ENCODE measurements at regions not wholly inside any gene's neighbourhood (a gene's known extent, or its start where the extent isn't known, plus 50 kb on each side); places are given as distances from the start of the nearest gene placed in this dataset.
"Not testable (repeated sequence)": the region's sequence is repeated elsewhere in the genome, so short reads cannot be mapped to it uniquely, and the experiment has no call there.

- DNase-seq (ENCODE audit: low spot score), result no peak
Observed at GRCh38 chr15:87578776-87579175, 677.8 kb downstream of the NTRK3 start.

- DNase-seq (ENCODE audit: low spot score), result no peak
Observed at GRCh38 chr15:87577336-87577735, 679.2 kb downstream of the NTRK3 start.

GRCh38 chr15:87576486-87577176 is 679.9 kb downstream of the NTRK3 start:
- DNase-seq (ENCODE audit: low spot score), result no peak

- DNase-seq (ENCODE audit: low spot score), result no peak
Observed at GRCh38 chr15:87575896-87576473, 680.6 kb downstream of the NTRK3 start.

- no peak for DNase-seq (ENCODE audit: low spot score)
Observed at GRCh38 chr15:87573534-87573933, 683.0 kb downstream of the NTRK3 start.

GRCh38 chr15:87573039-87573438 is 683.5 kb downstream of the NTRK3 start:
- DNase-seq (ENCODE audit: low spot score), result no peak

- DNase-seq (ENCODE audit: low spot score), result no peak
Observed at GRCh38 chr15:87572381-87572910, 684.1 kb downstream of the NTRK3 start.

GRCh38 chr15:87570206-87570605 is 686.3 kb downstream of the NTRK3 start:
- DNase-seq (ENCODE audit: low spot score), result no peak

GRCh38 chr15:87569581-87569980 is 687.0 kb downstream of the NTRK3 start:
- DNase-seq (ENCODE audit: low spot score), result no peak

- DNase-seq (ENCODE audit: low spot score), result no peak
Observed at GRCh38 chr15:87567406-87568030, 689.0 kb downstream of the NTRK3 start.

GRCh38 chr15:87566236-87566635 is 690.3 kb downstream of the NTRK3 start:
- DNase-seq (ENCODE audit: low spot score), result no peak

- DNase-seq (ENCODE audit: low spot score), result no peak
Observed at GRCh38 chr15:87564681-87565080, 691.9 kb downstream of the NTRK3 start.

- no peak for DNase-seq (ENCODE audit: low spot score)
Observed at GRCh38 chr15:87563869-87564268, 692.7 kb downstream of the NTRK3 start.

- DNase-seq (ENCODE audit: low spot score), result no peak
Observed at GRCh38 chr15:87562203-87562602, 694.3 kb downstream of the NTRK3 start.

GRCh38 chr15:87561641-87562040 is 694.9 kb downstream of the NTRK3 start:
- DNase-seq (ENCODE audit: low spot score), result no peak

GRCh38 chr15:87557881-87558280 is 698.7 kb downstream of the NTRK3 start:
- DNase-seq (ENCODE audit: low spot score), result no peak

GRCh38 chr15:87556886-87557285 is 699.7 kb downstream of the NTRK3 start:
- DNase-seq (ENCODE audit: low spot score), result no peak

GRCh38 chr15:87549860-87550259 is 706.7 kb downstream of the NTRK3 start:
- DNase-seq (ENCODE audit: low spot score), result no peak

GRCh38 chr15:87549296-87549695 is 707.2 kb downstream of the NTRK3 start:
- DNase-seq (ENCODE audit: low spot score), result no peak

- DNase-seq (ENCODE audit: low spot score), result not testable (repeated sequence)
Observed at GRCh38 chr15:87548590-87548989, 707.9 kb downstream of the NTRK3 start.

- no peak for DNase-seq (ENCODE audit: low spot score)
Observed at GRCh38 chr15:87547470-87548181, 708.9 kb downstream of the NTRK3 start.

- no peak for DNase-seq (ENCODE audit: low spot score)
Observed at GRCh38 chr15:87538327-87538834, 718.2 kb downstream of the NTRK3 start.

Data from ecto neural progenitor cell (in vitro differentiated cells).